GM18867 (cell line): ENCODE measurements at regions not wholly inside any gene's neighbourhood (a gene's known extent, or its start where the extent isn't known, plus 50 kb on each side); places are given as distances from the start of the nearest gene placed in this dataset.

Experiments used
- ATAC-seq: cut with Tn5 transposase; IDR thresholded peaks from one replicate; pipeline ENCODE4 v1.9.1; 2021; ENCODE audit warnings: mild to moderate bottlenecking, moderate library complexity; ENCODE audit not compliant: unreplicated experiment

GRCh38 chr7:25358926-25359325, 130.6 kb upstream of the NPVF start:
- ATAC-seq, result no peak

- ATAC-seq, result no peak
Measured at GRCh38 chr7:25359471-25360059, 131.3 kb upstream of the NPVF start.

DNA sequence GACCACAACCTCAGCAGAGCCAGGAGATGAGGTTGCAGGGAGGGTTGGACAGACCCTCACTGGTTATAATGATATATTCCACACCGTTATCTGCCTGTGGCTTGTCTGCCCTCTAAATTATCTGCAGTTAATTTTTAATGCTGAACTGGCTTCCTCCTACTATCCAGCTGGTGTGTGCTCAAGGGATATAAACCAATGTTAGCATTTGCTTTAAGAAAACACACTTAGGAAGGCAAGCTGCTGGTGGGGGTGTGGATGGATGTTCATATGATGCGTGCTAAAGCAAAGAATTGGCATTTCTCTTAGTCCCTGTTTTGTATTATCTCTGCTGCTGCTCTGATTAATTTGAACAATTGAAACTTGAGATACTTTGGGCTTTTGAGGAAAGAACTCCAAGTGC, 132.2 kb upstream of the NPVF start:
- ATAC-seq, result no peak

GRCh38 chr7:25361387-25361786, 133.1 kb upstream of the NPVF start:
- ATAC-seq, result no peak

GRCh38 chr7:25361863-25362262, 133.6 kb upstream of the NPVF start:
- ATAC-seq, result no peak

DNA sequence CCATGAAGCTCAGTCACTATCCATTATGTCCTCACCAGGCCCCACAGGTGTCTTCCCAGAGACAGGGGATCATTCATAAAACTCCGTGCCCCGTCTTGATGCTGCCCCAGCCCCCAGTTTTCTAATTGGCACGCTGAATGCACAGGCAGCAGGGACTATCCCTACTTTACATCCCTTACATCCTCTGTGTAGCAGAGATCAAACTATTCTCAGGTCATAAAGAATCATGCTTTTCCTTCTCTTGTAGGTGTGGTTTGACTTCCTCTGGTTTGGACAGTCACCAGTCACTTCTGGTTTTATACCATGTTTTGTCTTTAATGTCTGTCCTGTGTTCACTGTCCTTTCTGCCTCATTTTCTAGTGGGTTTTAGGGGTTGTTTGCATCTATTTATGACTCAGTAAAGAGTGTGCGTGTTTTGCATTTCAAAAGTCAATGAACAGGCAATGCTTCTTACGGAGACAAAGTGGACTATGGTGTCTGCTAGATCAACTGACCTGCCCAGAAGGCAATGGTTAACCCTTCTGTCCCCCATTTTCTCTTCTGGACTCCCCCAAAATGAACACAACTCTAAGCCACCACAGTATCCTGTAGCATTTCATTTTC, 140.4 kb upstream of the NPVF start:
- no peak for ATAC-seq

DNA sequence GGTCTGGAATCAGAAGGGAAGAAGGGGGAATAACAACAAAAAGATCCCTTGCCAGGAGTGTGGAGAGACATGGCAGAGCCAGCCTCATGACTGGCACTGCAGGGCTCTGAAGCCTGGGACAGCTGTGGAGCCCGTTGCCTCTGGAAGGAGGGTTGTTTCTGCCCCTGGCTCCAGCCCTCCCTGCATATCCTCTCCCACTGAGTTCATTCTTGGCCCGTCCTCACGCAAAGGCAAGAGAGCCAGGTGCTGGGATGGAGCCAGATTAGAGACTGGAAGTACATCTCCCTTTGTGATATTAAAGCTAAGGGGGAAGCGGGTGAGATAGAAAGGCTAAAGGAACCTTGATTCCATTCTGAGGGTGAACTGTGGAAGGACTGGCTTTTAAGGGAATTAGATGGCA, 141.5 kb upstream of the NPVF start:
- ATAC-seq, result no peak

DNA sequence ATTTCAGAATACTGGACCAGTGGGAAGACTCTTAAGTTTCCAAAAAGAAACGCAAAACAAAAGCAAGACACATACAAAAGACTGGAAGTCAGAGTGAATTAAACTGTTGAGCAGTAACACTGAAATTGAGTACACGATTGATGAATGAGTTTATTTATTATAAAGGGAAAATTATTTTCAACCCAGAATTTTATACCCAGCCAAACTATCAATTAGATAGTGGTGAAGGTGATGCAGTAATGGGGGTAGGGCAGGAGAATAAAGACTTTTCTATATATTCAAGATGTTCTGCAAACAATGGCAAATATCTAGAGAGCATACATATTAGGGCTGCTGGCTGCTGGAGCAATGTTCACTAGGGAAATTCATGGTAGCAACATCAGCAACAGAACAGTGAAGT, 143.7 kb upstream of the NPVF start:
- ATAC-seq, result no peak

DNA sequence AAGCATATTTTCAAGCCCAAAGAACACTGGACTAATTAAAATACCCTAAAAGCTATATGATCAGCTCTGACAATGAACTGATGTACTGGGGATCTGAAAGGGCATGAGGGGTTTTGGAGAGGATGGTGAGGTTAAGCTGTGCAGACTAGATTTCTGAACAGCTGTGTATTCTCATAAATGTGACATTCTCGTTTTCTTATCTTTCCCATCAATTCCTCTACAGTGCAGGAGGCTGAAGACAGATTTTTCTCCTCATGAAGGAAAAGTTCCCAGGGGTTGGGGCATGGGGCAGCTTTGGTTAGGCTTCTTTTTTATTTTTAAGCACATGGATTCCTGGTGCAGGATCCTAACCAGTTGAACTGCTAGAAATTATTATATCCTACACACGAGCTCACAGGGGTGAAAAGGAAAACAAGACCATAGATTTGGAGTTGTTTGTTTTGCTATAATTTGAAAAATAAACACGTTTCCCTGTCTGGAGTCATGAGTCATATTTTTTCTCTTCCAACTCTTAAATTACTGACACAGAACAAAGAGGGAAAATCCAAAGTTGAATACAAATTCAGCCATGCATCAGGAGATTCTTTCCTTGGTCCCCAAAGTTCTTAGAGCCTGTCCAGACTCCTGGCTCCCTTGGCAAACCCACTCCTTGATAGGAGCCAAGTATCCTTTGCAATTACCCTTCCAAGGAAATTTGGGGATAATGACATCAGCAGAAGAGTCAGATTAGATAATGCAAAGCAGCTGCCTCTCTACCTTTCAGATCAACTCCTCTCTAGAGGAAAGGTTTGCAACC, 147.7 kb upstream of the NPVF start:
- no peak for ATAC-seq

GRCh38 chr7:25379351-25380300, 151.3 kb upstream of the NPVF start:
- no peak for ATAC-seq

- no peak for ATAC-seq
Measured at GRCh38 chr7:25381818-25382589, 153.7 kb upstream of the NPVF start.

DNA sequence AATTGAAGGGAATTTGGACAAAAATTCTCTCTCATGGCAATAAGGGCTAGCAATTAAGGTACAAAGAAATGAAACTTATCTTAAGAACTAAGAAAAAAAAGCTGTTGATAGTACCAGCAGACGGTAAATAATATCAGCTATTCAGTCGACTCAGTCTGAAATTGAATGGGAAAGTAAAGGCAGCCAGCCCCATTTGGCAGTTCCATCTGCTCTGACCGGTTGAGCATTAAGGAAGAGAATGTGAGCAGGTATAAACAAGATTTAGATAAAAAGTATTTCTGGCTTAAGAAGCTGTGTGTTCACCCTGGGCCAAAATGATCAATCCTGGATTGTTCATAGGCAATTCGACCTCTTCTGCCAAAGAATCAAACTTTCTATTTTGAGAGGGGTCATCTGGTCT, 154.6 kb upstream of the NPVF start:
- no peak for ATAC-seq

GRCh38 chr7:25383402-25383801, 155.1 kb upstream of the NPVF start:
- ATAC-seq, result no peak

GRCh38 chr7:25384788-25385505, 156.7 kb upstream of the NPVF start:
- no peak for ATAC-seq

DNA sequence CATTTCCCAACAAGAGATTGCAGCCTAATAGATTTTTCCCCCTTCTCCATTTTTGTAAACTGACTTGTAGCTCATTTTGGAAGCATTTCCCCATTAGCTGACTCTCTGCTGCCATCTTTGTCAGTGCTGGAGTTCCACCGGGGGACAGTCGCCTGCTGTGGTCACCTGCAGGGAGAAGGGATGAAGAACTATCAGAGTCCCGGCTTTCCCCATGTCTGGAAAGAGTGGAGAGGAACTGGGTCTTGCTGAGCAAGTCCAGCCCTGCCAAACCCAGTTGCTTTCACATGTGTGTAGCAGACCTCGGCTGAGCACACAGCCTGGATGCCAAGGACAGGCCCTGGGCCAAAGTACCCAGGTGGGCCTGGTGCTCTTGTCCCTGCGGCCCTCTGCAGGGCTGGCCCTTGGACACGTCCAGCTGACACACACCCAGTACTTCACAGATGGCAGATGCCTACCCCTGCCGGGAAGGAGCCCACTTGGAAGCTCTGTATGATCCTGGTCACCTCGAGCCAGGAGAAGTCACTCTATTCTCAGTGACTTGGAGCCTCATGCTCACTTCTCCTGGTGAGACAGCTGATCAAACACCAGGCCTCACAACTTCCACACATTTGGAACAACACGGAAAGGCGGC, 157.3 kb upstream of the NPVF start:
- no peak for ATAC-seq

GRCh38 chr7:25386311-25386744, 158.0 kb upstream of the NPVF start:
- no peak for ATAC-seq

DNA sequence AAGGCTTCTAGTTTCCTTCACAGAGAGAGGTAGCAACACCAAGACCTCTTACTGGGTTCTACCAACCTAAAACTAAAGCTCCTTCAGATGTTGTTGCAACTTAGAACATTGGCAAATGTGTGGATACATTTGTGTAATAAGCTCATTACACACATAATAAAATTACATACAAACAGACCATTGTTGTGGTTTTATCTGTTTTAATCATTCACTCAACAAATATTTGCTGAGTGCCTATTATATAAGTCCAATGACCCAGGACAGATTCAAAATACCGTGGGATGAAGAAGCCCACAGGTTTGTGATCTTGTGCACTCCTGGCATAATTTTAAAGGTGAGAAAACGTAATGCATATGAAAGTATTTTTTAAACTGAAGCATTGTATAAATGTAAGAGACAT, 160.4 kb upstream of the NPVF start:
- ATAC-seq, result no peak

- no peak for ATAC-seq
Measured at GRCh38 chr7:25389489-25390106, 161.3 kb upstream of the NPVF start.

DNA sequence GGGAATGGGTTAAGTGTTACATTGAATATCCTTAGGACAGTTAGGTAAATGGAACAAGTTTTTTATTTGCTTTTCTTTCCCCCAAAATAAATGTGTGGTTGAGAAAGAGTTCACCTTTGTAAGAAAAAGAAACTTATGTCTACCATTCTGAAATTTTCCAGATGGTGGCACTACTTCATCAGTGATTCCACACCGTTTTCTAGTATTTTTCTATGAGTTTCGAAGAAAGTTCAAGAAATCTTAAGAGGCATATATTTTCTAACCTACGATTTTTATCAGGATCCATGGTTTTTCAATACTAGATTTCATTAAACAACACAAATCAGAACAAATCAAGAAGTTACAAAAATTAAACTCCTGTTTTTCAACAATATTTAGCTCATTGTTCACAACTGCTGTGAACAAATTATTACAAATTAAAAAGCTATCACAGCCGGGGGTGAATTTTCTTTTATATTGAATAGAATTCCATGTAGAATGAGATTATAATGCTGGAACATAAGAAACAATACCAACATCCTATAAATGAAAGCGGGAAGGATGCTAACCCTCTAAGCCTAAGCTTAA, 163.1 kb upstream of the NPVF start:
- ATAC-seq, result no peak
